Islet precursor cell (in vitro differentiated cells): ENCODE measurements at regions not wholly inside any gene's neighbourhood (a gene's known extent, or its start where the extent isn't known, plus 50 kb on each side); places are given as distances from the start of the nearest gene placed in this dataset.
A peak's percentile ranks its signal among the peaks of the same experiment; 100 is the strongest.

Experiments
- DNase-seq: peaks from one replicate; pipeline ENCODE4 v3.0.0-alpha.2; 2018

DNA sequence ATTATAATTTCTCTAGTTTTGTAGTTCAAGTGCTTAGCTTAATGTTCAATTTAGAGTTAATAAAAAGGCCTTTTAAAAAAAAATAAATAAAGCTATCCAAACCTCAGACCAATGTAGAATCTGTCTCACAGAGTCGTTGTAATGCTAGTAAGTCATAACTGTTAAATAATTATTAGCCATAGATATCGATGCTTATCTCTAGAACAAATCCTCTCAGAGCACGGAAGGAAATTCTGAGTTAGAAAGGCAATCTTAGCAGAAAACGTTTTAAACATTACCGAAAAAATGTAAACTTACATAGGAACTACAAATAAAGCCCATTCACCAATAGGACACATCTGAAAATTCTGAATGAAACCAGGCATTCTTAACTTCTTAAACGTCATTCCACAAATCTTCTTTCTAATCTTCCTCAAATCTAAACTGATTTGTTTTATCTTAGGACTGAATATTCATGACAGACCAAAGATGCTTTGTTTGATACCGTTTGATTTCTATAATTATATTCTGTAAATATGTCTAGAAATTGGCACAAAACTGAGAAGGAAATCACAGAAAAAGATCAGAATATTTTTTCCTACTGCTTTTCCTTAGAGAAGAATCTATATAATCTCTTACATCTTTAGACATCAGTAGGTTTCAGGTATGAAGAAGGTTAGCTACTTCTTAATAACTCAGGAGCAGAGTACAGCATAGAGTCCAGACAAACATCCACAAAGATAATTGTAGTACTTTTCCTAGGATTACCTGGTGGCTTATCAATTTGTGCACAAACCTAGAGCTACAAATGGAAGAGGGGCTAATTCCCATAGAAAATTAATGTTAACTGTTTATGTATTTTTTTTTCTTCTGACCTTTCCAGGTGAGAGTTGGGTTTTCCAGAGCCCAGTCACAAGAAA lies 140.7 kb downstream of the BTC start:
- no peak for DNase-seq

DNA sequence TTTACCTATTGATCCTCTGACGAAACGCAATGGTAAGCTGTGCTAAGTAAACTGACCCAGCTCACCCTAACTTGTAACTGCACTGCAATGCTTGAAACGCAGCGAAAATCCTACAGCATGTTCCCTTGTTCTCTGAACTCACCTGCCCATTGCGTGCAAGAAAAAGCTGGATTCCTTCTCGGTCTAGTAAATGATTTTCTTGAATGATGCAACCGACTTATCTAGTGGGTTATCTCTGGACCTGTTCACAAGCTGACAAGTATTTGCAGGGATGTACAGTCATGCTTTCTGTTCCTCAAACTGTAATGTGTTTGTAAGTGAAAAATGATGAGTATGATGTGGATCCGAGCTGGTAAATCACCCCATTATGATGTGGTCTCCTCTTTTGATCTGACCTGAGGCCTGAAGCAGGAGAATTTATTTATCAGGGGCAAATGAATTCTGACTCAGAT lies 140.1 kb downstream of the BTC start:
- DNase-seq, result no peak

DNA sequence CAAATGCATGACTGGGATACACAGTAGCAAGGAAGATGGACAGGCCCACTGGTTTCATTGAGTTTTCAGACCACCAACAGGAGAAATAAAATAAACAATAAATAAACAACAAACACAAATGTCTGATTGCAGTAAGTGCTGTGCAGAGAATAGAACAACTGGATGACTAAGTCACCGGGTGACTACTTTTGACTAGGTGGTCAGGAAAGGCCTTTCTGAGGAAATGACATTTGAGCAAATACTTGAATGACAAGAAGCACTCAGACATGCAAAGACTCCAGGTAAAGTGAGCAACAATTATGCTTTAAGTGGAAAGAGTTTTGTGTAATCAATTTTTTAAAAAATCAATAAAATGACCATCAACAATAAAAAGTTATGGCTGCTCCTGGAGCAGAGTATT lies 137.7 kb downstream of the BTC start:
- no peak for DNase-seq

DNA sequence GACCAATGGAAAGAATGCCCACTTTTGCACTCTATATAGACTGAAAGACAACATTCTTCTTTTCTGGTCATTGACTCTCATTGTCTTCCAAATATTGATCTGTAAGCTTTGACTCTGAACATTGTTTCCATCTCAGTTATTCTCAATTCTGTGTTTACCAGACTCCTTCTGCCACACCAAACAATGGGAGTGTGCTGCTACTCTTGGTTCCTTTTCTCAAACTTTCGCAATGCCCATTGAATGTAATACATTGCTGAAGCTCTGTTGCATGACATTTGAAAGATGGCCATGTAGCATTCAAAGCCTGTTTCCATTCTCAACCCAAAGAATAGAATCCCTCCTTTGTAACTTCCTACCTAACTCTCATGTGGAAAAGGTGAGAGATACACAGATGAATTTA lies 136.2 kb downstream of the BTC start:
- no peak for DNase-seq

DNA sequence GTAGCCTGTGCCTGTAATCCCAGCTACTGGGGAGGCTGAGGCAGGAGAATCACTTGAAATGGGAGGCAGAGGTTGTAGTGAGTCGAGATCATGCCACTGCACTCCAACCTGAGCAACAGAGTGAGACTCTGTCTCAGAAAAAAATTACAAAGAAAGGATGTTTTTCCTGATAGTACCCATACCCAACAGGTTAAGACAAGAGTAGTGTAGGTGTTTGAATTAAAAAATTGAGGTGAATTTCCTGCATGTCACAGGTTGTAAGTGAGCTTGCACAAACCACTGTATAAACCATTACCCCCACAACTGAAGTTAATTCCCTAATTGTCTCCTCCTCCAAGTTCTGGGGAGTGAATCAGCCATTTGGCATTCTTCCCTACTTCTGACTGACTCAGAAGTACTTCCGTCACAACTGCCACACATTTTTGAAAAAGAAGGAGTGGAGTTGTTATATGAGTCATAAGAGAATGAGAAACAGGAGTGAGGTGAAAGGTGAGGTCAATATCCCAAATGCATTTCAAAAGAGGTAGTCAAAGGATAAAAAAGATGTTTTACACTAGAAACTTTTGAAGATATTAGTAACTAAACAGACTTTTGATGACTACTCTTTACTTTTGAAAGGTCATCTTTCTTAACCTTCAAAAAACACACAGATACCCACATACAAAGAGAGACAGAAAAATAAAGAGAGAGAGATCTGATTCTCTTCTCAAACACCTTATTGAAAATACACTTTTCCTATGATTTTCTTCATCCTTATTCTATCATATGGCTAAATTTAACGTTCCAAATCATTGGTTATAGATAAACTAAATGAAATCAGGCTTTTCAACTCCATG lies 134.5 kb downstream of the BTC start:
- DNase-seq, result peak; percentile 80

DNA sequence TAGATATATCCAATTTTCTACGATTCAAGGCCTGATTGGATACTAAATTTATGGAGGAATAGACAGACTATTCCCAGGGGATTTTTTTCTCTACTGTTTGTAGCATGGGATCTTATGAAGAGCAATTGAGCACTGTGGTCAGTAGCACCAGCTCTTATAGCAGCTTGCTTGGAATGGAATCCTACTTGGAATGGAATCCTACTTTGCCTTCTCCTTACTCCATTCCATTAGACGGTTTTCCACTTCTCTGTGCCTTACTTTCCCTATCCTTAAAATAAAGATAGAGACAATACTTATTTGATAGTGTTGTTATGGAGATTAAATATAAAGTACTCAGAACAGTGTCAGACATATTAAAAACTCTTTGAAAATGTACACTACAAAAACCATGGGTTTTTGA lies 133.5 kb downstream of the BTC start:
- DNase-seq, result no peak

DNA sequence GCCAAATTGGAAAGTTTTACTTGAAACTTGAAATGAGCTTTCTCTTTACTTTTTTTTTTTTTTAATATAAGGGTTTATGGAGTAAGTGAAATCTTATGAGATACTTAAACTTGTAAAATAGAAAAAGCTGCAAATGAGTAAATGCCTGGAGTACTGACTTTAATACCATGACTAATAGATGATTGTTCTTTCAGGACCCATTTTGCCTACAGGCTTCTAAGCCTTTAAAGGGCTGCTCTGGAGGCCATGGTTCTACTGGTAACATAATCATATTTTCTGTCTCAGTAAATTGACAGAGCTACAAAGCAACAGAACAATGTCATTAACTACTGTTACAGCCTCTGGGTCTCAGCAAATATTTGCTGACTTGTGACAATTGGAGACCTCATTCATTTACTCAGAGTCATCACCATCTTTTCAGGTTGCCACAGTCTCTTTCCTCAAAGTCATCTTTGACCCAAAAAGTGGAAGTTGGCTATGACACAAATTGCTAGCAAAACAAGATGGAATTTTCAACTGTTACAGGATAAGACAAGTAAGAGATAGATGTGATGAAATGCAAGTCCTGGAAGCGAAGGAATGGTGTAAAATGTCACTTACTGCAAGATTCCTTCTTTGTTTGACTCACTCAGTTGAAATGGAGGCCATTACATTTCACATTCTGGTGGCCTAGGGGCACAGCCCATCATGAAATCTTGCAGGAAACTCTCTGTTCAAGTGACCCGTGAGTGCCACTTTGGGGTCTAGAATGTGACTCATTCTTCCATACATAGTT lies 132.7 kb downstream of the BTC start:
- peak; percentile 62 for DNase-seq

DNA sequence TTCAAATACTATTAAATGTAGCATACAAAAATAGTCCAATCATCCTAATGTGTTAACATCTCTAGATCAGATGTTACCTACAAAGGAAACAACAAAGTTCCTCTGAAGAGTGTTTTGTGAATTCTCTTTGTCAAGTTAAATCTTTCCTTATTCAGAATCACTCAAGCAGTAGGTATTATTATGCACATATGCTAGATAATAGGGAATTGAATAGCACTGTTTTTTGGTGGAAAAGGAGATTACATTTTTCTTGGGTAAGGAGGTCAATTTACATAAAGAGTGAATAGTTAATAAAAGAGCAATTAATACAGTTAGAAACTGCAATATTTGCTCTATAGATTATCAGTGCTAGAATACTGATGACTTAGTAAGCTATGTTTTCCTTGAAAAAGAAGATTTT lies 130.7 kb downstream of the BTC start:
- DNase-seq, result no peak

DNA sequence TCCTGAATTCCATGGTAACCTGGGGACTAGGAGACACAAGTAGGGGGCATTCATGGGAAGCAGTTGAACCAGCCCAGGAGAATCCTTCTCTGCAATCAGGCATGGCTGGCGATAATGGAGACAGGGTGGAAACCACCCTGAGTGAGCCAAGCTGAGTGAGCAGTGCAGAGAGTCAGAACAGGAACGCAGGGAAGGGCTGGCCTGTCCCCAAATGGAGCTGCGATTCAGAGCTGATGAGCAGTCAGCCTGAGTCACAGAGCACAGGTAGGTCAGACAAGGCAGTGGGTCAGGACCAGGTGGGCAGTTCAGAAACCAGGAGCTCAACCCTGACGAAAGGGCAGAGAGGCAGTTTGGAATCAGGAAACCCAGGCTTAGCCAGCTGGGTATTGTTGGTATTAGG lies 129.0 kb downstream of the BTC start:
- no peak for DNase-seq

DNA sequence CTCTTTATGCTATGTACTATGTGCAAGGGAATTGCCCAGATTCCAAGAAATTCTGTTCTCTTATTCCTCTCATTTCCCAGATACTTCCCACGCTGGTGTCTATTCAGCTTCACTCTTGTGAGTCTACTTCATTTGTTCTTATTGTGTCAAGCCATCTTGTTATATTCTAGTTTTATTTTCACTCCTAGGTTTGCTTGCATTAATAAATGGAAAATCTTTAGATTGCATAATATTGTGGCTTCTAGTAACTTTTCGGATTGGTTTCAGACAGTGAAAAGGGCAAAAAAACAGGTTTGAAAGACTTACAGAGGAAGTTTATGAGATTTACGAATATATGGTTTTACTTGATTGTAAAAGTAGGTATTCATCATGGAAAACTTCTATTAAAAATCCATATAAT lies 128.4 kb downstream of the BTC start:
- DNase-seq, result no peak

DNA sequence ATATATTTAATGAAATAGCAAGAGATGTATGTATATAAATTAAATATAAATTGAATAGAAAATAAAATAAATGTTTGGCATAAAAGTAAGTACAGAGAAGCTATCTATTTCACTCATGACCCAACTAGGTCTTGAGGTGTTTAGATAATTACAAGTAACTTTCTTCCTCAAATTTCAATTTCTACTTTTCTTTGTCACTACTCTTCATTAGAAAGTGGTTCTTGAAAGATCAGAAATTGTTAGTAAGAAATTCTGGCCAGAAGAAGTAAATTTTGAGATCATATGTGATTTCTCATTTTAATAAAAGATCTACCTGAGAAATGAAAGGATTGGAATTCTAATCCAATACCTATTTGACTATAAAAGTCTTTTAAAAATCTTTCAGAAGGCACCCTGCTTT lies 126.9 kb downstream of the BTC start:
- no peak for DNase-seq

DNA sequence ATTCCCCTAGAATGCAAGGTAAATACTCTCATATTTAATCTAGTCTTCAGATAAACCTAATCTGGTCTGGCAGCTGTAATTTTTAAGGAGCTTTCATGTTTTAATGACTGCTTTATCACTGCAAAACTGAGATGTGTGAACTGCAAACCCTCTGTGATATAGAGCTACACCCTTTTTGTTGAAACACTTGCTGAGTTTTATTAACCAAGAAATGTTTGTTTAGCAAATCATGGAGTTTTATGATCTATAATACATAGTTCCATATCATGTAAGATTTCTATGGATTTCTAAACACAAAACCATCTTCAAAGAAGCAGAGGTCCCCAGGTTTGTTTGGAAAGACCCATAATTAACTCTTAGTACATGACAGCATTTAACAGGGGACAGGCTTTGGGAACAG lies 126.4 kb downstream of the BTC start:
- no peak for DNase-seq

DNA sequence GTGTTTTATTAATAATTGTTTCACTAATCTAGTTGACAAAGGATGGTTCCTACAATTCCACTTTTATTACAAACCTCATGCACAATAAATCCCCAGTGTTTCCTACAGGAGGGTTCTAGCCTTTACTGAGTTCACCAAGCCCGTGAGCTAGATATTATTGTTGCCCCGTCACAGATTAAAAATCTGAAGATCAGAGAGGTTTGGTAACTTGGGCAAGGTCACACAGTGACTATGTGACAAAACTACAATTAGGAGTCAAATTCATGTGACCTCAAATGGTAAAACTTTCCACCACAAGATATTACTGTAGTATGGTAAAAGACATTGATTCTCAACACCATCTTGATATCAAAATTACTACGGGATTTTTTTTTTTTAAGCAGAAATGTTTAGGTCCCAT lies 124.6 kb downstream of the BTC start:
- no peak for DNase-seq

DNA sequence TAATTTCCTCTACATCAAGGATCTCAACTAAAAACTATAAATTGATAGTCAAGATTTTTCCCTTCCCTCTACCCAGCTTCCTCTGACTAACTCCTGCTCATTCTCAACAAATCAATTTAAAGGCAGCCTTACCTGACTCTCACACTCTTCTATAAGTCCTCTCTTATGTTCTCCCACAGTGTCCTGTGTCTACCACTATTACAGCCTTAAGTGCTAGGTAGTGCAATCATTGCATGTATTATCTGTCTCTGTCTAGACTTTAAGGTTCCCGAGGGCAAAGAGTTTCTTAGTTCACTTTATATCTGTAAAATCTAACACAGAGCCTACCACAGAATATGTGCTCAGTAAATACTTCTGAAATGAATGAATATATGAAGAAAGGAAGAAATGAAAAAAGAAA lies 123.7 kb downstream of the BTC start:
- DNase-seq, result no peak

DNA sequence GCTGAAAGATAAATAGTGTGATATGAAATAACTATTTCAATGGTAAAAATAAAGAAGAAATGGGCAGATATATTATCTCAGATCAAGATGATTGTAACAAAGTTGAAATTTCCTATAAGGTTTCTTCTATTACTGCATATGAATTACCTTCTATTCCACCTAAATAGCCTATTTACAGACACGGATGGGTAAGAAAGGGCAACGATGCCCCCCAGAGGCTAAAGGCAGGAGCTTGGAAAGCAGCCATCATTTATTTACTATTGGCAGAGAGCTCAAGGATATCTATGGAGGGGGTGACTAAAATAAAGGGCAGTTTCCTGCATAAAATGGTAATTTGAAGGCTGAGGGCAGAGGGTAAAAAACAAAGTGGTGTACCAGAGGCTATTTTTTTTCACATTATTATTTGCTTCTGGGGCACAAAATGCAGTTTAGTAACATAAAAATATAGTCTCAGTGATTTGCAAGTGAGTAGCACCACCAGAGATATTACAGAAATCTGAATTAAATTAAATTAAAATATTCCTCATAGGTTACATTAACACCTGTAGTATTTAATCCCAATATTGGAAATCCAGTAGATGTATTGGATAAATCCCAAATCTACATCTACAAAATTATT lies 123.1 kb downstream of the BTC start:
- peak; percentile 75 for DNase-seq

DNA sequence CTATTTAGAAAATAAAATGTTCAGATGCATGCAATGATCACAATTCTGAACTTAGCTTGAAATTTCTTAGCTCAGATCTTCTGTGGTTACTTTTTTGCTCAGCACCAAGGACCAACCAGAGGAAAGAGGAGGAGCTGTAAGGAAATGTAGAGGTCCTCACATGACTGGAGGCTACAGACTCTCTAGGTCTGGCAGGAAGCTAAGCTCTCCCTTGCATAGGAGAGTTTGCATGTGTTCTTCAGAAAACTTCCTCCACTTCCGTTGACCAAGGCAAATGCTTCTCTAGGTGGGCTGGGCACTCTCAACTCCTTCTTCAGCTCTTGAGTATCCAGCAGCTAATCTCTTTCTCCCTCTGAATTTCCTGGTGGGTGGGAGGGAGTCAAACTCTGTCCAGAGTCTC lies 119.6 kb downstream of the BTC start:
- no peak for DNase-seq

DNA sequence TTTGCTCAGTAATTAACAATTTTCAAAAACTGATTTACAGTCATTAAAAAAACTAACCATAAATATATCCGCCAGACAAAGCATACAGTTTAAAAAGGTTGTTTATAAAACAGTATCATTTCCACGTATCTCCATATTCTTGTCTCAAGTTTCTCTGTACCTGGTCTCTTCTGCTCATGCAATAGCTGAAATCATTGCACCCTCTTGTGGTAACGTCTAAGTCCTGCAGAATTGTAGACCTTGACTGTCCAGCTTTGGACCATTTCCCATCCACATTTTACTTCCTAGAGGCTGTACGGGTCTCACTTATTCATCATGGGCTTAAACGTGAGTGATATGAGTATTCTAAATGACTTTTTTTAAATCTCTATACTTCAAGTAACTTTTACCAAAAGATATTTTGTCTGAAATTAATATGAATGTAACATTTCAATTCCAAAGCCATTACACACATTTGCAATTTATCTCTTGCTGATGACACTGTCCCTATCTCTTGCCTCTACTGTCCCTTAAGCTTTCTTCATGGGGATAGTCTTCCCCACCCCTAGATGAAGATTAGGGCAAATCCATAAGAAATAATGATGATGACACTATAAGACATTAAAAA lies 118.5 kb downstream of the BTC start:
- DNase-seq, result peak; percentile 58

DNA sequence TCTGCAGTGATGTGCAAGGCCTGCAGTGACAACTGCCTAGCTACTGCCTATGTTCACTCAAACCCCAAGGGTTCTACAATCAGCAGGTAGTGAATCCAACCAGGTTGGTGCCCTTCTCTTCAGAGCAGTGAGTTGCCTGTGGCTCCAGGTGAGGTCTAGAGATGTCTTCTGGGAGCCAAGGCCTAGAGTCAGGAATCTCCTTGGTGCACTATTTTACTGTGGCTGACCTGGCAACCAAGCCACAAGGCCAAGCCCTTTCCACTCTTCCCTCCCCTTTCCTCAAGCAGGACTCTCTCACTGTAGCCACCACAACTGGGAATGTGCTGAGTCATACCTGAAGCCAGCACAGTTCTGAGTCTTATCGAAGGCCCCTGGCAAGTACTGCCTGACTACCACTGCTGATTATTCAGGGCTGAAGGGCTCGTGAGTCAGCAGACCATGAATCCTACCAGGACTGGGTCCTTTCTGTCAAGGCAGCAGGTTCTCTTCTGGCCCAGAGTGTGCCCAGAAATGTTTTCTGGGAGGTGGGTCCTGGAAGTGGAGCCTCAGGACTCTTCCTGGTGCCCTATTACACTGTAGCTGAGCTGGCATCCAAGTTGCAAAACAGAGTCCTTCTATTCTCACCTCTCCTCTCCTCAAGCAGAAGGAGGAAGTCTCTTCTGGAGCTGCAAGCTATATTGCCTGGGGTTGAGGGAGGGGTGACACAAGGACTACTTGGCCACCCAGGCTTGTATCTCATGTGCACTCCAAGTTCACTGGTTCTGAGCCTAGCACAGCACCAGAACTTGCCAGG lies 111.6 kb downstream of the BTC start:
- DNase-seq, result peak; percentile 97

DNA sequence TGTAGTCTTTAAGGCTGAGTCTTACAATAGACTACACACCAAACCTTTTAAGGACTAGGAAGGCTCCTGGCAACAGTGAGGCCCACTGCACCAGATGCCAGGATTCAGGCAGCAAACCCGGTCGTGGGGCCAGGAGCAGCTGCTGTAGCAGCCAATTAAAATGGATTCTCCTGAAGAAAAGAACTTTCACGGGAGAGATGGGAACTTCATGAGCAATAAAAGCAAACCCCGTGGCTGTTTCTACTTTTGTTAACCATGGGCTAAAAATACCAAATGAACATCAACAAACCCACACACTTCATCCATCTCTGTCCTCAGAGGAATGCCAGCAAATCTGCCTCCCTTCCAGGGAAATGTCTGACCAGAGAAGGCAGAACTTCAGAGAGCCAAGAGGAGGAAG lies 101.4 kb downstream of the BTC start:
- peak; percentile 57 for DNase-seq
